Activated T-cell treated with anti-CD3 and anti-CD28 coated beads, Interleukin-2, amount 50 U/mL, for 72 hours (primary cell): ENCODE measurements at regions not wholly inside any gene's neighbourhood (a gene's known extent, or its start where the extent isn't known, plus 50 kb on each side); places are given as distances from the start of the nearest gene placed in this dataset.

Experiments used
- ATAC-seq, 2 donors: fragments of 150-1000 bp; cut with Tn5 transposase; replicated peaks in 1 of 2; 2 replicates each; pipeline ENCODE4 v1.10.0; 2021; ENCODE audit warnings: moderate library complexity in 2 of 2, mild to moderate bottlenecking in 1 of 2
- DNase-seq, 2 donors: peaks; one replicate each; pipeline ENCODE4 v3.0.0; 2021 to 2022; ENCODE audit warnings: mixed read lengths in 1 of 2
- H3K27ac Mint-ChIP-seq: one replicate; pipeline ENCODE4 v1.8.0; 2022; ENCODE audit warnings: mild to moderate bottlenecking, moderate library complexity, mixed read lengths
- H3K27me3 Mint-ChIP-seq: one replicate; pipeline ENCODE4 v1.8.0; 2022; ENCODE audit warnings: low read depth, mixed read lengths
- H3K36me3 Mint-ChIP-seq, 2 donors: one replicate each; pipeline ENCODE4 v1.8.0; 2022; ENCODE audit warnings: mixed read lengths in 2 of 2, mild to moderate bottlenecking in 1 of 2; ENCODE audit not compliant: insufficient read depth in 2 of 2
- H3K4me1 Mint-ChIP-seq: one replicate; pipeline ENCODE4 v1.8.0; 2022; ENCODE audit warnings: low read depth, mixed read lengths
- H3K4me3 Mint-ChIP-seq, 2 donors: one replicate each; pipeline ENCODE4 v1.8.0; 2022; ENCODE audit warnings: mild to moderate bottlenecking in 2 of 2, mixed read lengths in 2 of 2, moderate library complexity in 2 of 2
- H3K9me3 Mint-ChIP-seq, 2 donors: one replicate each; pipeline ENCODE4 v1.8.0; 2022; ENCODE audit warnings: mixed read lengths in 2 of 2

DNA sequence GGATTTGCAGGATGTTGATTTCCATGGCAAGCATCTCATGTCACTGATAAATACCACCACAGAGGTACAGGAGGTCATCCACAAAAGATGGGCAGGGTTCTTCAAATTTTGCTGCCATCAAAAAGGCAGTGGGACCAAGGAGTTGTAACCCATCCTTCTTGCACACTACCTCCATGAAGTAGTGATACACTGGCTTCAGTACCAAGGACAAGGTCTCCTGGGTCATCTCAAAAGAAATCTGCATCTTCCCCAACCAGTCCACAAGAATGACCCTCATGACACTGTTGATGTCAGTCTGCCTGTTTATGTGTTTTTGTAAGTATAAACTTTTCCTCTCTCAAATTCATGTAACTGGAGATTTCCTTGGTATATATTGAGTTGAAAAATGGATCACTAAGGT, 298.2 kb downstream of the CDH9 start:
- Mint-ChIP-seq H3K4me3 (no peak overlapping the region), H3K36me3 (no peaks in the 10 kb centered on the region), H3K27ac (no peak overlapping the region), H3K4me1 (no peaks in the 10 kb centered on the region), H3K9me3 (peaks cover 2 to 10% of the 10 kb centered on the region in 2 donors), H3K27me3 (no peaks in the 10 kb centered on the region)
- ATAC-seq (no peak), DNase-seq (no peak)

DNA sequence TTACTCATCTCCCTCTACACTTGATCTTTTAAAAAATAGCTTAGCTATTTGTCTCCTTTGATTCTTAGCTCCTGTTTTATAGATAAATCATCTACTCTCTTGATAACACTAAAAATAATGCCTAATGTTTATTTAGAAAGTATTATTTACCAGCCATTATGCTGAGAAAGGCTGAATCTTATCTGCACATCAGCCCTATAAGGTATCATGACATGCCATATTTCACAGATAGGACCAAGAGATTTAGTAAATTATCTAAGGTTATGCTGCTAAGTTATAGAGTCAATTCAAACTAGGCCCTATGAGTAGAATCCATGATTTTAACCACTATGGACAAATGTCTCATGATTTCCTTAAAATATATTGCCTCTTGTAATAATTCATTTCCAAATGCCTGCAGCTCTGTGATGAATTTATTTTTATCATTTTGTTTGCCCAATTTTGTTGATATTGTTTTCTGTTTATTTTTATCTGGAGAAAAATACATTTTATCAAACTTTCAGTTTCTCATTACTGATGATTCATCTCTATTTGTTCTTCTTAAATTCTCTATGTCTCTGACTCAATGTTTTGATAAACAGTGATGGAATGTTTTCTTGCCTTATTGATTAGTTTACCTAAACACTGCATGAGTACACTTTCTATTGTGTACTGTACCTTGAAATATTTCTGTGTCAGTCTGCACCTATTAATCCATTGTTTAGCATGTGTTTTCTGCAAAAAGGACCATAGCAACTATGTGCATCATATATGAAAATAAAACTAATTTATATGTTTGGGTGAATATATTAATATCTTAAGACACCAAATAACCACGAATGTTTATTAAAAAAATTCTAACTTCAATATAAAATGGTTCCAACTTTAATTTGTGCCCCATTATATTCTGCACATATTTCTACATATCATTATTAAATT, 300.8 kb downstream of the CDH9 start:
- H3K27me3 Mint-ChIP-seq: no peaks in the 10 kb centered on the region
- ATAC-seq (no peak), DNase-seq (no peak)
- H3K4me1 Mint-ChIP-seq: no peaks in the 10 kb centered on the region
- no peaks in the 10 kb centered on the region for H3K36me3 Mint-ChIP-seq
- H3K27ac Mint-ChIP-seq: no peak overlapping the region
- H3K4me3 Mint-ChIP-seq: no peak overlapping the region
- peaks cover 4 to 10% of the 10 kb centered on the region in 2 donors for H3K9me3 Mint-ChIP-seq

DNA sequence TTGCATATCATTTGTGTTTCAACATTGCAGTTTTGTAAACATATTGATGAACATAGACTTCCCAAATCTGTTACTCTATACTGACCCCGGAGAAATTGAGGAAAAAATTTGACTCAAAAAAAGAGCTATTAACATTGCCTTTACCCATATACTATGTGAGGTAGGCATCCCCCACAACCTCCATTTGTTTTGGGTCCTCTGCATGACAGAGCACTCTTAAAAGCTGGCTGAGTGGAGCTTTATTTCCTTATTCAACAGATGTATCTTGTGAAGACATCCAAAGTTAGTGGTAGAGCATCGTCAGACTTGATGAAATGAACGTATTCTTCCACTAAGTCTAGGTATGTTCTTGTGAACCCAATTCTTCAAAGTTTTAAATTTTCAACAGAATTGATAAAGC, 310.5 kb downstream of the CDH9 start:
- DNase-seq: no peak
- Mint-ChIP-seq H3K36me3 (no peaks in the 10 kb centered on the region), H3K9me3 (peaks cover 9 to 21% of the 10 kb centered on the region in 2 donors), H3K27ac (no peak overlapping the region), H3K27me3 (no peaks in the 10 kb centered on the region), H3K4me1 (no peaks in the 10 kb centered on the region), H3K4me3 (no peak overlapping the region)
- no peak for ATAC-seq

DNA sequence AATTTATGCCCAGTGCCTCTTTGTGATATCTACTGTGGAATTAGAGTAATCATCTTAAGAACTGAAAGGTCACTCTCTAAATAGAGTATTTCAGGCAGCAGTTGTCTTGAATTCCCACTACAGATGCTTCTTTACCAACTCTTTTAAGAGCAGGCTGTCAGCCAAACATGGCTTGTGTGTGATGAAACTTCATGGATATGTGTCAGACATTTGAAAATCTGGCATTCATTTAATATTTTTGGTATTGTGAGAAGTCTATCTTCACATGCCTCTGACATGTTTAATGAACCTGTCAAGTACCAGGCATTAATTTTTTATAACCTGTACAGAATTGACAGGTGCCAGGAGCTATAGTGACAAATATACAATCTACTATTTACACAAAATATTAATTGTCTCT, 318.6 kb downstream of the CDH9 start:
- Mint-ChIP-seq H3K36me3 (no peaks in the 10 kb centered on the region), H3K27me3 (no peaks in the 10 kb centered on the region), H3K4me3 (no peak overlapping the region), H3K9me3 (peaks cover 7 to 9% of the 10 kb centered on the region in 2 donors), H3K4me1 (no peaks in the 10 kb centered on the region), H3K27ac (no peak overlapping the region)
- ATAC-seq (no peak), DNase-seq (no peak)

DNA sequence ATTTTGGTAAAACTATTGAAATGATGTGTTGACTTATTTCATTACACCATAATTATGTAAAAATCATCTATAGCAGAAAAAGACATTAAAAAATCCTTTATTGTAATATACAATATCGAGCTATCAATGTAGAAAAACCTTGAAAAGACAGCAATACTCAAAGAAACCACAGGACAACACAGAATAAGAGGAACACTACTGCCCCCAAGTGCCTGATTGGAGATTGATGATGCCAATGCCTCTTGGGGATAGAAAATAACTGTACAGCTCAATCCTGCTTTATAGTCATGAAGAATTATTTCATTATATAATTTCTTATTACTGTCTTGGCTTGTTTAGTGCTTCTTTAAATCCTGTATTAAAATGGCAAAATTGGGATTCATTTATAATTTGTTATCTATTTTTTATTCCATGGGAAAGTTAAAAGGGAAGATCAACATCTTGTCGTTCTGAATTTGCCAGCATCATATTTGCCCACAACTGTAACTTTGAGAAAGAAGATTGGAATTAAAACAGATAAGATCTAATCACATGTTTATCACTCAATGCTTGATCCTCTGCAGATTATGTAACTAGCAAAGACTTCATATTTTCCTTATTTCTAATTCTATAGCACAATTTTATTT, 337.5 kb downstream of the CDH9 start:
- H3K27ac Mint-ChIP-seq: no peak overlapping the region
- no peak for ATAC-seq
- H3K27me3 Mint-ChIP-seq: no peaks in the 10 kb centered on the region
- DNase-seq: peak; percentile 1 to 3
- no peaks in the 10 kb centered on the region for H3K4me1 Mint-ChIP-seq
- H3K9me3 Mint-ChIP-seq: peaks cover 3% of the 10 kb centered on the region in 2 donors
- no peaks in the 10 kb centered on the region for H3K36me3 Mint-ChIP-seq
- H3K4me3 Mint-ChIP-seq: no peak overlapping the region

DNA sequence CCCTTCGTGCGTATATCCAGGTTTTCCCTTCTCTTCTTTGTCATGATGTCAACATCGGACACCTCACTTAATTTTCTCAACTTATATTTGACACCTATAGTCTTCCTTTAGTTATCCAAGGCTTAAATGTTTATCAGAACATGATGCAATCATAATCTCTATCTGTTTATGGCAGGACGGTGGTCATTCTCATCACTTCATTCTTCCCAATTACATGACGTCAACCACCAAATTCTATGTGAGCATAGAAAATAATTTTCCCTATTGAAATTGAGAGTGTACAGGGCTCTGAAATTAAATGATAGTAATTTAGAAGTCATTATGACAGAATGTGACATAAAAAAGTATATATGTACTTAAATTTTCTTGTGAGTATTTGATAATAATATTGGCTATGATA, 345.4 kb downstream of the CDH9 start:
- H3K27ac Mint-ChIP-seq: no peak overlapping the region
- H3K4me1 Mint-ChIP-seq: no peaks in the 10 kb centered on the region

DNA sequence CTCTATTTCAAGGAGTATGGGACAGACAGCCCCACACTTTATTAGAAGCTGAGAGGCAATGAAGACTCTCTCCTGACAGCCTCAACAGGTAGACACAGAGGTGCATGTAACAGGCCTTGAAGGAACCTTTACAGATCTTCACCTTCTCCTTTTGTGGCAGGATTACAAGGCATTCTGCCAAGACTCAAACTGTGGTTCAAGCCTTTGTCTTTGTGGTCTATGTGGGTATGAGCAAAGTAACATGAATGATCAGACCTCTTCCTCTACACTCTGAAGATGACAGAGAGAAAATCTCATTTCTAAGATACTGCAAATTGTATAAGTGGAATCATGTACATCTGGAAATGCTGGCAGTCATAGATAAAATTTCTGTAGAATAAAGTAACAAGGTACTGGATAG, 346.9 kb downstream of the CDH9 start:
- Mint-ChIP-seq H3K4me3 (no peak overlapping the region), H3K27me3 (no peaks in the 10 kb centered on the region), H3K36me3 (no peaks in the 10 kb centered on the region), H3K4me1 (no peaks in the 10 kb centered on the region), H3K27ac (no peak overlapping the region), H3K9me3 (peaks cover 3 to 10% of the 10 kb centered on the region in 2 donors)
- ATAC-seq: no peak
- DNase-seq: no peak

More for the DNA sequence above, 345.4 kb downstream of the CDH9 start:
- no peak for ATAC-seq
- Mint-ChIP-seq H3K4me3 (no peak overlapping the region), H3K36me3 (no peaks in the 10 kb centered on the region), H3K9me3 (peaks cover 5 to 10% of the 10 kb centered on the region in 2 donors), H3K27me3 (no peaks in the 10 kb centered on the region)
- no peak for DNase-seq

DNA sequence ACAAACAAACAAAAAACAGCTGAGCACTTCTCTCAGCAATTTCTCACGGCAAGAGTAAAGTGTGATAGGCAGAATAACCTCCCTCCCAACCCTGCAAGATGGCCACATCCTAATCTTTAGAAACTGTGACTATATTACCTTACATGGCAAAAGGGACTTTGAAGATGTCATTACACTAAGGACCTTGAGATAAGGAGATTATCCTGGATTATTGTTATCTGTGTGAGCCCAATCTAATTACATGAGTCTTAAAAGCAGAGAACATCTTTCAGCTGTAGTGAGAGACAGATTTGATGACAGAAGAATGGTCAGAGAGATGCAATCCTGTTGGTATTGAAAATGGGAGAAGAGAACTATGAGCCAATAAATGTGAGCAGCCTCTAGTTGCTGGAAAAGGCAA, 347.9 kb downstream of the CDH9 start:
- Mint-ChIP-seq H3K9me3 (peaks cover 4 to 11% of the 10 kb centered on the region in 2 donors), H3K27me3 (no peaks in the 10 kb centered on the region), H3K4me1 (no peaks in the 10 kb centered on the region), H3K27ac (no peak overlapping the region), H3K4me3 (no peak overlapping the region), H3K36me3 (no peaks in the 10 kb centered on the region)
- ATAC-seq (no peak), DNase-seq (no peak)

DNA sequence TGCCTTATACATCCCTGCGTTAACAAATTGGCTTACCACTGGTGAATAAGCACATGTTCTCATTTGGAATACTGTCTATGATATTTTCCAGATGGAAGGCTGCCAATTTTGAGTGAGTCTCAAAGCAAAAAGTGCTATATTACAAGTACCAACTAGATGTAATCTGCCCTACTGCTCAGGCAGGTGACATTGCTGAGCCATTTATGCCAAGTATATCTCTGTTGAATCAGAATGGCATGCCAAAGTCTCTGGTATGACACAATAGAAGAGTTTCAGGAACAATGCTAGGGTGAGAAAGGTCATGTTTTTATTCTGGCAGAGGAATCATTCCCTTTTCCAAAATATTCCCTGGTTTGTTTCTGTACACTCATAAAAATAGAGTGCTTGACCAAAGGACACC, 356.5 kb downstream of the CDH9 start:
- peaks cover 11 to 16% of the 10 kb centered on the region in 2 donors for H3K9me3 Mint-ChIP-seq
- no peaks in the 10 kb centered on the region for H3K4me1 Mint-ChIP-seq
- H3K27ac Mint-ChIP-seq: no peak overlapping the region
- no peaks in the 10 kb centered on the region for H3K36me3 Mint-ChIP-seq
- H3K27me3 Mint-ChIP-seq: no peaks in the 10 kb centered on the region
- H3K4me3 Mint-ChIP-seq: no peak overlapping the region
- DNase-seq: no peak
- ATAC-seq: no peak

DNA sequence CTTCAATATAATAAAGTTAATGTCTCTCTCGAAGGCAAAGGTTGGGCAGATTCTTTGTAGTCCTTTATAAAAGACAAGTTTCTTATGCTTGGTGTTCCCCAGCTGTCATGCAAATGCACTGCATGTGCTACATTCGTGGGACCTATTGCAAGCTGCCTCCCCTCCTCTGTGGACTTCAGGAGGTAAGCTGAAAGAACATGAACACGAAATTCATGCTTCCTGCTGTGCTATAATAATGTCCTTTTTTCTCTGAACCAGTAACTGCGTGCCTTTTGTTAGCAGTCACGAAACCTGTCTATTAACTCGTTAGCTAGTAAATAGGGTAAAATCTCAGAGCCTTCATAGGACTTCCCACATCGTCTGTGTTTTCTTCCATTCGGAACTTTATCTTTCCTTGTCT, 363.5 kb downstream of the CDH9 start:
- Mint-ChIP-seq H3K27ac (no peak overlapping the region), H3K36me3 (no peaks in the 10 kb centered on the region), H3K9me3 (peaks cover 7% of the 10 kb centered on the region in 2 donors), H3K27me3 (no peaks in the 10 kb centered on the region), H3K4me1 (no peaks in the 10 kb centered on the region), H3K4me3 (no peak overlapping the region)
- no peak for ATAC-seq
- no peak for DNase-seq

DNA sequence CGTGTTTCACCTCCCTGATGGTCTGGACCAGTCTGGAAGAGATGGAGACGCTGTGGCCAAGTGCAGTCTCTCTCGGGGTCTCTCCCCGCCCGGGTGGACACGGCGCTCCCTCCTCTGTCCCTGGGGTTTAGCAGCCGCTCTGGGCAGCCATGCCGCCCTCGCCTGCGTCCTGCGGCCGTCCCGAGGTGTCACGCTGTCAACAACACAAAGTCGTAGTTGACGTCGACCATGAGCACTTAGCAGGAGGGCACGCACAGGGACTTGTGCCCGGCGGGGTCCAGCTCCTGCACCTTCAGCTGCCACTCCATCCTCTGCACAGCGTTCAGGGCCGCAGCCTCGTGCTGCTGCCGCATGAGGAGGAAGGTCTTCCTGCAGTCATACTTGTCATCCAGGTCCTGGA, 368.9 kb downstream of the CDH9 start:
- Mint-ChIP-seq H3K4me1 (no peaks in the 10 kb centered on the region), H3K27me3 (no peaks in the 10 kb centered on the region), H3K9me3 (peaks cover 7% of the 10 kb centered on the region in 2 donors), H3K27ac (no peak overlapping the region), H3K36me3 (no peaks in the 10 kb centered on the region), H3K4me3 (no peak overlapping the region)
- DNase-seq (no peak), ATAC-seq (no peak)

DNA sequence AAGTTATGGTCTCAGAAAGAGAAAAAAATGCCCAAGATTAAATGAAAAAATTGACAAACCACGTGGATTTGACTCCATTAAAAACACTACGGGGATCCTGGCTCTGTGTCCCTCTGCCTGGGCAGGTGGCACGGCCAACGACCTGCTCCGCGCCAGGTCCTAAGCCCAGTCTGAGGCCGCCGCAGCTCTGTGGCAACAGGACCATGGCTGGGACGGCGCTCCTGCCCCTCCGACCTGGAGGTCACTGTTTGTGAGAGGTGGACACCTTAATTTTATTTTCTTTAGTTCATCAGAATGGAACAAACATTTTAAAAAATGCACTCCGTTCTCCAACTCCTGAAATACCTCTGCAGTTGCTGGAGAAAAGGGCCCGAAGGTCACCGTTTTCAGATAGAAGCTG, 369.4 kb downstream of the CDH9 start:
- no peak for DNase-seq
- Mint-ChIP-seq H3K27me3 (no peaks in the 10 kb centered on the region), H3K4me3 (no peak overlapping the region), H3K36me3 (no peaks in the 10 kb centered on the region), H3K9me3 (peaks cover 7% of the 10 kb centered on the region in 2 donors), H3K27ac (no peak overlapping the region), H3K4me1 (no peaks in the 10 kb centered on the region)
- ATAC-seq: no peak

DNA sequence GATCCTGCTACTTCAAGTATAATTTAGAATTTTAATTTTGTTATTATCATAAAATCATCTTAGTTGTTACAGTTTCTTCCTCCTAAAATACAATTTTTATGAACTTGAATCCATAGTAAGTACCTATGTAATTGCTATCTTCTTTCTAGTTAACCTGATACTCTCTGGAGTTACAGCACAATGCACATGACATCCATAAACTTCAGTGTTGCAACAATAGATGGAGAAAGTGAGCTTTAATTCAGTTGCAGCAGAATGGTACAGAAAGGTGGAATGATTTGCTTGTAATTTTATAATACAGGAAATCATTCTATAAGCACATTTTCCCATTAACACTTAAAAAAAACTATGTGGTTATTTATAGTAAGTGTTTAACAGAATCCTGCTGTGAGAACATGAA, 372.0 kb downstream of the CDH9 start:
- ATAC-seq (no peak), DNase-seq (no peak)
- Mint-ChIP-seq H3K4me3 (no peak overlapping the region), H3K27ac (no peak overlapping the region), H3K4me1 (no peaks in the 10 kb centered on the region), H3K36me3 (no peaks in the 10 kb centered on the region), H3K27me3 (no peaks in the 10 kb centered on the region), H3K9me3 (no peaks in the 10 kb centered on the region)
